Fibroblast of the aortic adventitia (primary cell): ENCODE measurements at regions not wholly inside any gene's neighbourhood (a gene's known extent, or its start where the extent isn't known, plus 50 kb on each side); places are given as distances from the start of the nearest gene placed in this dataset.

Source experiments
- DNase-seq: peaks from one replicate; pipeline ENCODE4 v3.0.0-alpha.2; 2010; ENCODE audit warnings: low read depth
- H3K4me3 ChIP-seq: 2 replicates; pipeline ENCODE4 v1.5.1; 2011; ENCODE audit warnings: low read depth, mild to moderate bottlenecking, control low read depth, low read length, moderate library complexity
- CTCF ChIP-seq: IDR thresholded peaks from 2 replicates; pipeline ENCODE4 v1.5.1; 2011; ENCODE audit warnings: mild to moderate bottlenecking, low read length, control low read depth, inconsistent platforms; ENCODE audit not compliant: insufficient read depth

GRCh38 chr17:34711646-34712045, 132.3 kb downstream of the TMEM132E start:
- no peak for DNase-seq
- no peak overlapping the region for H3K4me3 ChIP-seq
- TF ChIP-seq CTCF = no peak

DNA sequence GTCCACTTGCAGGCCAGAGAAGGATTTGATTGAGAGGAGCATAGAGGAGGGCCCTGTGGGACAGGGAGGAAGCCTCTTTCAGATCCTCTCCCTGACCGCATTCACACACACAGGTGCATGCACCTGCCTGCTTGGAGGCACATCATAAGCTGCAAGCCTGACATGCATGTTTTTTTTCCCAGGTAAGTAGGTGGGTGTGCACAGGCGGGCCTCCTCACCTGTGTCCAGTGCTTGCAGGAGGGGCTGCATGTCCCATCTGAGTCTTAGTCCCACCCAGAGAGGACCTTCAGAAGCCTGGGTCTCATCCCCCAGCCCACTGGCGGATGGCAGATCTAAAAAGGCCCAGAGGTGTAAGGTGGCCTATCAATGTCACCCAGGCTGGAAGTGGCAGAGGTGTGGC, 130.8 kb downstream of the TMEM132E start:
- H3K4me3 ChIP-seq = no peak overlapping the region
- TF ChIP-seq CTCF = no peak
- DNase-seq = no peak

DNA sequence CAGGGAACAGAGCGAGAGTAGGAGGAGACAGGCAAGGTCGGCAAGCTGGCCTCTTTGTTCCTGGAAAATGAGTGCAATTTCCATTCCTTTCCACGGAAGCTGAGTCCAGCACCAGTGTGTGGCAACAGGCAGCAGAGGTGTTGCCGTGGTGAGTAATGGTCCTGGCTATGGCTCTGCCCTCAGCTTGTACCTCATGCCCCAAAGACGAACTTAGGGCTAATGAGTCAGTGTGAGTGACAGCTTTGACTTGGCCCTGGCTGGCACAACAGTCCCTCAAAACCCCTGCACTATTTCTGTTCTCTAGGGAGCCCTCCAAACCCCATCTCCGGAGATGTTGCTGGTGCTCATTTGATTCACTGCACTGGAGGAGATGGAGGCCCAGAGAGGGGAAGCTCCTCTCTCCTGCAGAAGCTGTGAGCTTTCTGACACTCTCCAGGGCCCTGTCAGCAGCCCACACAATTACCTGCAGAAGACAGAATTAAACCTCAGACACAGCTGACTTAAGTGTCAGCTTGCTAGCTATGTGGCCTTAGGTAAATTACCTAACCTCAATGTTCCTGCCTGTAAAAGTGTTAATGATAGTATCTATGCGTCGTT, 129.9 kb downstream of the TMEM132E start:
- H3K4me3 ChIP-seq = no peak overlapping the region
- no peak for DNase-seq
- no peak for TF ChIP-seq CTCF

GRCh38 chr17:34706029-34706428, 126.6 kb downstream of the TMEM132E start:
- H3K4me3 ChIP-seq = no peak overlapping the region
- TF ChIP-seq CTCF = no peak
- DNase-seq = peak; percentile 14

GRCh38 chr17:34703533-34703932, 124.2 kb downstream of the TMEM132E start:
- TF ChIP-seq CTCF = no peak
- no peak overlapping the region for H3K4me3 ChIP-seq
- DNase-seq = peak; percentile 55

DNA sequence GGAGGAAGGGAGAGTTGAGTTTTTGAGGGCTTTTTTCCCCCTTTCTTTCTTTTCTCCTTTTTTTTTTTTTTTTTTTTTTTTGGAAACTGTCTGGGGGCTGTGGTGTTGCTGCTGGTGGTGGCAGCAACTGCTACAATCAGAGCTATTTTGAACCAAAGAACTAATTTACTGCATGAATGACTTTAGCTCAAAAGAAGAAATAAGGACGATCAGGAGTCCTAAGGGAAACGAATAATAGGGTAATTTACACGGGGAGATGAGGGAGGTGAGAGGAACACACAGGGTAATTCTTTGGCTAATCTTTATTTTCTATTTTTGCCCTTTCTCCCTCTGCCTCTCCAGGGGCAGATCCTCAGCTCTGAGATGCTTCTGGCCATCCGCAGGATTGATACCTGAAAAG, 119.8 kb downstream of the TMEM132E start:
- no peak overlapping the region for H3K4me3 ChIP-seq
- DNase-seq = no peak
- TF ChIP-seq CTCF = no peak

DNA sequence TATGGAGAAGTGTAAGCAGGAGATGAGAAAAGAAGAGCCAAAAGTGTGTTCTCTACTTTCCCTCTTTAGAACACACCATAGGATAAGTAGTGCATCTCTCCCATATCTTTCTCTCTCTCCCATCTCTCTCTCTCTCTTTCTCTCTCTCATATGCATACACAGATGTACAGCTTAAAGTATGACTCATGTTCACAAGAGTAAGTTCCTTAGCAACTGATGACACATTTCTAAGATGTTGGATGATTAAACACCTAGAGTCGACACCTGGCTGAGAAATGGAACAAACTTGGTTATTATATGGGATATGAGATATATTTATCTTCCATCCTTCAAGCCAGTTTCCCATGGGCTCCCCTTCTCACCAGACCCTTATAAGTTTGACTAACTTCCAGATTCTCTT, 113.5 kb downstream of the TMEM132E start:
- no peak for DNase-seq
- no peak overlapping the region for H3K4me3 ChIP-seq
- TF ChIP-seq CTCF = no peak
